K562 (cell line): ENCODE measurements at regions not wholly inside any gene's neighbourhood (a gene's known extent, or its start where the extent isn't known, plus 50 kb on each side); places are given as distances from the start of the nearest gene placed in this dataset.

ENCODE experiments used
- ATAC-seq: fragments of 200-7000 bp; cut with Tn5 transposase; 3 replicates; pipeline ENCODE4 v1.9.1; 2020; ENCODE audit warnings: moderate library complexity
- BruUV-seq: library from RNA; stranded (reverse); fragments of 400-500 nt; replicated peaks from 2 replicates; lab custom pipeline; 2021; lab: Mats Ljungman, UMichigan
- CTCF ChIA-PET: fragments of 300-600 bp; formaldehyde crosslinking; extraction: SDS; loops from one replicate; lab custom pipeline; 2021; ENCODE audit warnings: low intra/inter-chr PET ratio; lab: Yijun Ruan, JAX
- POLR2A ChIA-PET: fragments of 300-600, 350-650 bp; sonication (Branson Sonifier 250); formaldehyde crosslinking; extraction: SDS; loops from one replicate; lab custom pipeline; 2021; ENCODE audit warnings: antibody characterized with exemption, inconsistent platforms; lab: Yijun Ruan, JAX
- DNase-seq, 4 experiments: peaks; one replicate each; pipeline versions ENCODE4 v3.0.0 to v3.0.0-alpha.2; 2011 to 2018; ENCODE audit warnings: low spot score in 3 of 4, mixed read lengths in 3 of 4; ENCODE audit errors: extremely low read depth in 1 of 4
- FAIRE-seq: peaks from 2 replicates; lab custom pipeline; 2011; peaks lifted over from hg19 to GRCh38; lab: Jason Lieb, UNC
- H2AFZ ChIP-seq: 2 replicates; pipeline ENCODE4 v1.6.0; 2011; ENCODE audit warnings: low read depth, low read length, control low read depth, inconsistent platforms
- H3K27ac ChIP-seq: fragments of 200-600 bp; 3 replicates; pipeline ENCODE4 v1.8.0; 2011; ENCODE audit warnings: low read depth, mild to moderate bottlenecking, control low read depth, inconsistent platforms, low read length, moderate library complexity, mixed read lengths; ENCODE audit errors: extremely low read depth
- H3K27me3 ChIP-seq, 2 experiments: fragments of 300-600 bp in 1 of 2; 2 replicates in 1 of 2; 3 replicates in 1 of 2; pipeline versions ENCODE4 v1.6.0 to v1.8.0; 2011; ENCODE audit warnings: inconsistent platforms in 2 of 2, low read length in 2 of 2, mild to moderate bottlenecking in 1 of 2, mixed read lengths in 1 of 2, moderate library complexity in 1 of 2; ENCODE audit not compliant: control insufficient read depth in 2 of 2, insufficient read depth in 2 of 2
- H3K36me3 ChIP-seq: fragments of 300-600 bp; 3 replicates; pipeline ENCODE4 v1.8.0; 2011; ENCODE audit warnings: mild to moderate bottlenecking, low read length, inconsistent platforms; ENCODE audit not compliant: control insufficient read depth, insufficient read depth
- H3K4me1 ChIP-seq, 2 experiments: fragments of 200-600 bp in 1 of 2; replicated peaks in 1 of 2; 2 replicates in 1 of 2; 3 replicates in 1 of 2; pipeline versions ENCODE4 v1.5.1 to v1.8.0; 2011; ENCODE audit warnings: inconsistent platforms in 2 of 2, low read length in 2 of 2, mild to moderate bottlenecking in 1 of 2, mixed read lengths in 1 of 2, moderate library complexity in 1 of 2; ENCODE audit not compliant: control insufficient read depth in 2 of 2, insufficient read depth in 2 of 2
- H3K4me2 ChIP-seq: 2 replicates; pipeline ENCODE4 v1.6.1; 2011; ENCODE audit warnings: low read length, control low read depth, inconsistent platforms, mixed read lengths; ENCODE audit not compliant: insufficient read depth
- H3K4me3 ChIP-seq: fragments of 200-600 bp; sonication (generic), shearing (Covaris generic); 2 replicates; pipeline ENCODE4 v1.5.1; 2016; ENCODE audit warnings: control low read depth, inconsistent platforms
- H3K79me2 ChIP-seq: fragments of 200-600 bp; 3 replicates; pipeline ENCODE4 v1.8.0; 2011; ENCODE audit warnings: low read length, inconsistent platforms; ENCODE audit not compliant: control insufficient read depth, insufficient read depth
- H3K9ac ChIP-seq, 2 experiments: 2 replicates each; pipeline versions ENCODE4 v1.6.0 to v1.6.1; 2011; ENCODE audit warnings: low read depth in 2 of 2, low read length in 2 of 2, control low read depth in 1 of 2, inconsistent platforms in 1 of 2, mild to moderate bottlenecking in 1 of 2, mixed read lengths in 1 of 2; ENCODE audit not compliant: insufficient read depth in 1 of 2
- H3K9me1 ChIP-seq: one replicate; pipeline ENCODE4 v1.6.0; 2011; ENCODE audit warnings: inconsistent platforms, mild to moderate bottlenecking, low read length, moderate library complexity; ENCODE audit not compliant: control insufficient read depth, insufficient read depth
- H3K9me3 ChIP-seq: replicated peaks from 2 replicates; pipeline ENCODE4 v1.5.1; 2011; ENCODE audit warnings: low read depth, low read length, inconsistent platforms; ENCODE audit not compliant: control insufficient read depth, insufficient read depth
- H4K20me1 ChIP-seq: replicated peaks from 2 replicates; pipeline ENCODE4 v1.6.1; 2011; ENCODE audit warnings: low read length, inconsistent platforms, mixed read lengths; ENCODE audit not compliant: control insufficient read depth, insufficient read depth
- CBFB ChIP-seq: sonication (generic); formaldehyde crosslinking; IDR thresholded peaks from 2 replicates; pipeline ENCODE4 v1.4.0; 2020; ENCODE audit warnings: mild to moderate bottlenecking, missing genetic modification reagents
- ERF ChIP-seq: fragments of 450-650 bp; formaldehyde crosslinking; IDR thresholded peaks from 2 replicates; pipeline ENCODE4 v1.4.0; 2020; ENCODE audit warnings: mild to moderate bottlenecking, mixed read lengths
- FIP1L1 ChIP-seq: fragments of 200-400 bp; formaldehyde crosslinking; IDR thresholded peaks from 2 replicates; pipeline ENCODE4 v1.6.1; 2018; ENCODE audit warnings: mild to moderate bottlenecking, low read depth, low read length; ENCODE audit not compliant: poor library complexity, severe bottlenecking
- FOXA1 ChIP-seq: fragments of 450-650 bp; IDR thresholded peaks from 2 replicates; pipeline ENCODE4 v1.6.1; 2016; ENCODE audit warnings: mild to moderate bottlenecking, borderline replicate concordance
- GATAD2A ChIP-seq: fragments of 450-650 bp; IDR thresholded peaks from 2 replicates; pipeline ENCODE4 v1.6.1; 2017
- HDAC8 ChIP-seq: fragments of 450-650 bp; IDR thresholded peaks from 2 replicates; pipeline ENCODE4 v1.6.1; 2016; ENCODE audit warnings: mild to moderate bottlenecking, missing genetic modification characterization, moderate library complexity, missing compliant biosample characterization
- HSF4 ChIP-seq: fragments of 250-450 bp; sonication (Bioruptor Pico); IDR thresholded peaks from 2 replicates; pipeline ENCODE4 v2.1.2; 2022; ENCODE audit warnings: mild to moderate bottlenecking, moderate library complexity, borderline replicate concordance
- MAX ChIP-seq: sonication (generic); formaldehyde crosslinking; IDR thresholded peaks from 2 replicates; pipeline ENCODE4 v1.9.0; 2022; ENCODE audit warnings: mild to moderate bottlenecking, missing genetic modification reagents
- MED1 ChIP-seq: sonication (generic); formaldehyde crosslinking; IDR thresholded peaks from 2 replicates; pipeline ENCODE4 v1.8.1; 2023; ENCODE audit warnings: missing genetic modification reagents, borderline replicate concordance
- MTF1 ChIP-seq: fragments of 250-450 bp; sonication (Bioruptor Pico); IDR thresholded peaks from 2 replicates; pipeline ENCODE4 v1.9.0; 2021; ENCODE audit warnings: moderate library complexity, mild to moderate bottlenecking, inconsistent platforms, borderline replicate concordance
- NELFE ChIP-seq: IDR thresholded peaks from 2 replicates; pipeline ENCODE4 v1.6.1; 2011; ENCODE audit warnings: mild to moderate bottlenecking; ENCODE audit not compliant: insufficient read depth, insufficient read length
- NR4A1 ChIP-seq, 2 experiments: fragments of 250-450 bp in 1 of 2; fragments of 450-650 bp in 1 of 2; sonication (Bioruptor Pico) in 1 of 2; IDR thresholded peaks; 2 replicates each; pipeline versions ENCODE4 v1.4.0 to v1.6.1; 2016 to 2020; ENCODE audit warnings: mild to moderate bottlenecking in 2 of 2, missing compliant biosample characterization in 1 of 2, missing genetic modification characterization in 1 of 2, moderate library complexity in 1 of 2
- POLR2G ChIP-seq: fragments of 200-400 bp; formaldehyde crosslinking; IDR thresholded peaks from 2 replicates; pipeline ENCODE4 v1.6.1; 2017; ENCODE audit warnings: low read depth, mild to moderate bottlenecking, antibody characterized with exemption, low read length, moderate library complexity
- SIN3B ChIP-seq: fragments of 450-650 bp; IDR thresholded peaks from 2 replicates; pipeline ENCODE4 v1.6.1; 2017; ENCODE audit warnings: low read depth, mild to moderate bottlenecking, moderate library complexity
- TAF15 ChIP-seq: fragments of 200-400 bp; formaldehyde crosslinking; IDR thresholded peaks from 2 replicates; pipeline ENCODE4 v1.6.1; 2017; ENCODE audit warnings: mild to moderate bottlenecking, low read depth, low read length, moderate library complexity
- XRCC4 ChIP-seq: IDR thresholded peaks from one replicate; pipeline ENCODE4 v1.6.1; 2011; ENCODE audit not compliant: insufficient read depth, insufficient read length; ENCODE audit errors: extremely low read depth
- ZBED1 ChIP-seq: IDR thresholded peaks from 2 replicates; pipeline ENCODE4 v1.6.1; 2014
- ZNF347 ChIP-seq: fragments of 450-650 bp; formaldehyde crosslinking; IDR thresholded peaks from 2 replicates; pipeline ENCODE4 v1.4.0; 2020; ENCODE audit warnings: low read depth, mild to moderate bottlenecking, moderate library complexity
- ZNF507 ChIP-seq: conservative IDR thresholded peaks from 2 replicates; pipeline ENCODE4 v1.6.1; 2017; ENCODE audit warnings: missing genetic modification characterization, missing compliant biosample characterization
- ZNF561 ChIP-seq: fragments of 450-650 bp; formaldehyde crosslinking; conservative IDR thresholded peaks from 2 replicates; pipeline ENCODE4 v1.4.0; 2020; ENCODE audit warnings: mild to moderate bottlenecking, moderate library complexity
- WGBS: fragments of 100-300 bp; shearing (Covaris generic); methylation state at CpG from one replicate; pipeline ENCODE4 v1.1.6; 2016; ENCODE audit warnings: low coverage, mixed read lengths; ENCODE audit not compliant: insufficient coverage; ENCODE audit errors: missing lambda C conversion rate; 5-methylcytosine and 5-hydroxymethylcytosine counted together
- in situ Hi-C: fragments of 300-500 bp; cut with MboI; formaldehyde crosslinking; loops from 4 replicates; pipeline ENCODE4 v1.15.0; 2018; ENCODE audit warnings: inconsistent platforms, mixed read lengths
- intact Hi-C: fragments of 100-400 bp; cut with micrococcal nuclease; formaldehyde crosslinking; loops from 2 replicates; pipeline ENCODE4 v1.14.2; 2022

DNA sequence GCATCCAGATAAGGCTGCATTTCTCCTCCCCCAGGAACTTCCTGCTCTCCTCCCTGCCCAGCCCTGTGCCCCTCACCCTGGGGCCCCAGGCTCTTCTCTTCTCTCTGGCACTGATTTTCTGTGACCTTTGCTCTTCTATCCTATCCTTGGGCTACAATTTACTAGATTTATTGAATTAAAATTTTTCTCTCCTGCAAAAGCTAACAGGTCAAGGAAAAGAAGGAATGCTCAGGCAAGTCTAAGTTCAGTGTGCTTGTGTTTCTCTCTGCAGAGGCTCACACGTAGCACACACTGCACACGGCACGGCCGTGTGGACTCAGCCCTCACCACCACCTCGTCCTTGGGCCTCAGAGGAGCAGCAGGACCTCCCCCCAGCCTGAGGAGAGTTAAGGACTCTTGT is 94.2 kb upstream of the SNTG2 start:
- H3K9me3 ChIP-seq = no peaks in the 10 kb centered on the region
- H3K36me3 ChIP-seq = no peaks in the 10 kb centered on the region
- FAIRE-seq (no peak), ATAC-seq (no peak), DNase-seq (no peak)
- H2AFZ ChIP-seq = no peak overlapping the region
- WGBS = 0% methylated on average over 5 of the region's 5 CpGs
- H3K9me1 ChIP-seq = no peaks in the 10 kb centered on the region
- H3K27me3 ChIP-seq = peaks cover 6 to 14% of the 10 kb centered on the region in 2 experiments; a peak in 4 of 5 replicates
- H3K9ac ChIP-seq = no peak overlapping the region
- intact Hi-C loops = no loop called here
- no peak for TF ChIP-seq TAF15
- TF ChIP-seq HSF4 (CRISPR knock-in tag) = no peak
- TF ChIP-seq FOXA1 = no peak
- TF ChIP-seq GATAD2A = no peak
- TF ChIP-seq MED1 (CRISPR knock-in tag) = no peak
- no peak overlapping the region for H3K4me3 ChIP-seq
- no TSS peak for BruUV-seq
- no peak overlapping the region for H3K4me2 ChIP-seq
- no peaks in the 10 kb centered on the region for H4K20me1 ChIP-seq
- no peaks in the 10 kb centered on the region for H3K4me1 ChIP-seq
- POLR2A ChIA-PET = no interaction called here
- no peak overlapping the region for H3K27ac ChIP-seq
- in situ Hi-C loops = no loop called here
- no peaks in the 10 kb centered on the region for H3K79me2 ChIP-seq
- CTCF ChIA-PET = no interaction called here

- Histone ChIP-seq H3K4me1 (no peaks in the 10 kb centered on the region), H3K9ac (no peak overlapping the region), H3K4me2 (no peak overlapping the region), H3K79me2 (no peaks in the 10 kb centered on the region), H3K4me3 (no peak overlapping the region), H3K9me3 (no peaks in the 10 kb centered on the region), H4K20me1 (no peaks in the 10 kb centered on the region), H3K27me3 (peaks cover 6 to 14% of the 10 kb centered on the region in 2 experiments; a peak in 4 of 5 replicates), H3K27ac (no peak overlapping the region), H3K36me3 (no peaks in the 10 kb centered on the region), H3K9me1 (no peaks in the 10 kb centered on the region), H2AFZ (no peak overlapping the region)
- POLR2A ChIA-PET = no interaction called here
- DNase-seq (no peak), ATAC-seq (no peak), FAIRE-seq (no peak)
- TF ChIP-seq CBFB (CRISPR knock-in tag) (no peak), POLR2G (no peak), ERF (no peak), XRCC4 (no peak), NR4A1 (CRISPR knock-in tag; IDR thresholded peaks at IDR 0.05) (no peak), NR4A1 (tag; IDR thresholded peaks at IDR 0.05) (no peak), ZNF561 (CRISPR knock-in tag) (no peak), NELFE (no peak), MTF1 (CRISPR knock-in tag) (no peak), FIP1L1 (no peak), ZNF507 (tag) (no peak), SIN3B (no peak), ZNF347 (CRISPR knock-in tag) (no peak), MAX (CRISPR knock-in tag) (no peak), HDAC8 (tag) (no peak), ZBED1 (no peak)
- BruUV-seq = no TSS peak
- intact Hi-C loops = no loop called here
- 0% methylated on average over 2 of the region's 2 CpGs for WGBS
- in situ Hi-C loops = no loop called here
- CTCF ChIA-PET = no interaction called here
These were observed 94.6 kb upstream of the SNTG2 start for GRCh38 chr2:856041-856440.
